ENCODE measurements at regions not wholly inside any gene's neighbourhood (a gene's known extent, or its start where the extent isn't known, plus 50 kb on each side); places are given as distances from the start of the nearest gene placed in this dataset.

GRCh38 chr13:74021505-74021904 is 112.7 kb downstream of the KLF12 start (continued):
- no peak for TF ChIP-seq ZNF629 (tag by site-specific recombination; IDR thresholded peaks at IDR 0.05)

GRCh38 chr13:74018062-74018431 is 116.2 kb downstream of the KLF12 start:
- ChIA-PET CTCF (interaction anchor here (1.1 kb wide), 1 partner anchor 23 kb away, joined by 3 read pairs; no protein-coding TSS in a partner anchor), POLR2A (no interaction called here)
- Histone ChIP-seq H3K9me3 (ENCODE audit: control insufficient read depth, insufficient read depth, low read depth, low read length) (no peaks in the 10 kb centered on the region), H3K4me1 (ENCODE audit: control insufficient read depth, insufficient read depth, low read length) (no peaks in the 10 kb centered on the region), H3K36me3 (ENCODE audit: control insufficient read depth in 2 of 2, insufficient read depth in 1 of 2, low read length in 2 of 2) (peaks cover 0 to 2% of the 10 kb centered on the region in 2 experiments; a peak in 1 of 3 replicates), H3K4me3 (ENCODE audit: low read depth, low read length) (no peak overlapping the region), H3K27ac (ENCODE audit: extremely low read depth, low read depth, low read length) (no peak overlapping the region)
- TF ChIP-seq YY1 (tag by site-specific recombination; IDR thresholded peaks at IDR 0.05): no peak
- TF ChIP-seq ZNF266 (tag by site-specific recombination; IDR thresholded peaks at IDR 0.05; ENCODE audit: low read depth): no peak
- TF ChIP-seq ZNF549 (tag by site-specific recombination; IDR thresholded peaks at IDR 0.05): no peak
- no peak for TF ChIP-seq RBAK (tag by site-specific recombination; IDR thresholded peaks at IDR 0.05)
- TF ChIP-seq ZNF114 (tag by site-specific recombination; IDR thresholded peaks at IDR 0.05): no peak
- no peak for TF ChIP-seq REPIN1 (tag by site-specific recombination; IDR thresholded peaks at IDR 0.05; ENCODE audit: low read depth)
- TF ChIP-seq ZNF785 (tag by site-specific recombination; IDR thresholded peaks at IDR 0.05): no peak
- TF ChIP-seq ZNF112 (tag by site-specific recombination; IDR thresholded peaks at IDR 0.05): no peak
- no peak for TF ChIP-seq SP2 (tag by site-specific recombination; IDR thresholded peaks at IDR 0.05)
- TF ChIP-seq ATF2 (tag by site-specific recombination; IDR thresholded peaks at IDR 0.05; ENCODE audit: low read depth): no peak
- TF ChIP-seq ZNF350 (tag by site-specific recombination; IDR thresholded peaks at IDR 0.05): no peak
- no peak for TF ChIP-seq ZNF37A (tag by site-specific recombination; IDR thresholded peaks at IDR 0.05)
- TF ChIP-seq ZNF157 (tag by site-specific recombination; IDR thresholded peaks at IDR 0.05): no peak
- TF ChIP-seq ZSCAN4 (tag by site-specific recombination; IDR thresholded peaks at IDR 0.05): no peak
- TF ChIP-seq ZNF24 (tag by site-specific recombination; IDR thresholded peaks at IDR 0.05): no peak
- no peak for TF ChIP-seq PRDM6 (tag by site-specific recombination; IDR thresholded peaks at IDR 0.05)
- no peak for TF ChIP-seq ZNF341 (tag by site-specific recombination; IDR thresholded peaks at IDR 0.05; ENCODE audit: low read depth)
- no peak for TF ChIP-seq ZNF571 (tag by site-specific recombination; IDR thresholded peaks at IDR 0.05)
- no peak for TF ChIP-seq ZNF140 (tag by site-specific recombination; IDR thresholded peaks at IDR 0.05)

GRCh38 chr13:74017301-74018061 is 116.7 kb downstream of the KLF12 start:
- Histone ChIP-seq H3K4me1 (ENCODE audit: control insufficient read depth, insufficient read depth, low read length) (no peaks in the 10 kb centered on the region), H3K36me3 (ENCODE audit: control insufficient read depth in 2 of 2, insufficient read depth in 1 of 2, low read length in 2 of 2) (no peaks in the 10 kb centered on the region), H3K27ac (ENCODE audit: extremely low read depth, low read depth, low read length) (no peak overlapping the region), H3K9me3 (ENCODE audit: control insufficient read depth, insufficient read depth, low read depth, low read length) (no peaks in the 10 kb centered on the region), H3K4me3 (ENCODE audit: low read depth, low read length) (no peak overlapping the region)
- CTCF ChIA-PET: interaction anchor here (1.1 kb wide), 1 partner anchor 23 kb away, joined by 3 read pairs; no protein-coding TSS in a partner anchor
- POLR2A ChIA-PET: no interaction called here
- TF ChIP-seq ZNF792 (tag by site-specific recombination; IDR thresholded peaks at IDR 0.05) (no peak), KLF10 (tag by site-specific recombination; IDR thresholded peaks at IDR 0.05) (no peak), KLF8 (tag by site-specific recombination; IDR thresholded peaks at IDR 0.05) (no peak), PRDM2 (tag by site-specific recombination; IDR thresholded peaks at IDR 0.05; ENCODE audit: borderline replicate concordance) (no peak), YY2 (tag by site-specific recombination; IDR thresholded peaks at IDR 0.05) (no peak)

Data from HEK293 (cell line).